Upper lobe of left lung (tissue), 6 donors: ENCODE measurements at regions not wholly inside any gene's neighbourhood (a gene's known extent, or its start where the extent isn't known, plus 50 kb on each side); places are given as distances from the start of the nearest gene placed in this dataset.

ENCODE experiments used
- ATAC-seq, 2 donors: fragments of 200-7000 bp; cut with Tn5 transposase; one replicate each; pipeline ENCODE4 v1.9.1; 2022; ENCODE audit warnings: mild to moderate bottlenecking in 2 of 2, moderate library complexity in 2 of 2; ENCODE audit not compliant: low FRiP score in 2 of 2
- DNase-seq, 2 donors: peaks; one replicate each; pipeline ENCODE4 v3.0.0-alpha.2; 2019 to 2020
- H3K27ac ChIP-seq, 4 donors: fragments of 200-600 bp; sonication (generic); one replicate each; pipeline ENCODE4 v1.5.1; 2016 to 2019
- H3K27me3 ChIP-seq, 4 donors: fragments of 200-600 bp; sonication (generic); one replicate each; pipeline ENCODE4 v1.5.1; 2017 to 2019
- H3K36me3 ChIP-seq, 4 donors: fragments of 200-600 bp; sonication (generic); one replicate each; pipeline ENCODE4 v1.5.1; 2016 to 2019
- H3K4me1 ChIP-seq, 4 donors: fragments of 200-600 bp; sonication (generic); one replicate each; pipeline ENCODE4 v1.5.1; 2018 to 2019
- H3K4me3 ChIP-seq, 4 donors: fragments of 200-600 bp; sonication (generic); one replicate each; pipeline ENCODE4 v1.5.1; 2017 to 2019; ENCODE audit warnings: mild to moderate bottlenecking in 2 of 4, moderate library complexity in 1 of 4
- H3K9me3 ChIP-seq, 4 donors: fragments of 200-600 bp; sonication (generic); one replicate each; pipeline ENCODE4 v1.5.1; 2018 to 2019
- CTCF ChIP-seq, 6 experiments: fragments of 450-650 bp in 4 of 6; fragments of 200-600 bp in 2 of 6; sonication (generic) in 2 of 6; IDR thresholded peaks; one replicate each; pipeline ENCODE4 v1.5.1; 2016 to 2019; ENCODE audit warnings: antibody characterized with exemption in 6 of 6
- EP300 ChIP-seq, 4 donors: sonication (generic); formaldehyde crosslinking; IDR thresholded peaks; one replicate each; pipeline ENCODE4 v1.5.1; 2017; ENCODE audit warnings: antibody characterized with exemption in 4 of 4, control low read depth in 2 of 4
- POLR2A ChIP-seq, 4 donors: fragments of 450-650 bp; IDR thresholded peaks; one replicate each; pipeline ENCODE4 v1.5.1; 2016 to 2017; ENCODE audit warnings: antibody characterized with exemption in 4 of 4, mild to moderate bottlenecking in 2 of 4
- POLR2AphosphoS5 ChIP-seq, 2 donors: sonication (generic); formaldehyde crosslinking; IDR thresholded peaks; one replicate each; pipeline ENCODE4 v1.5.1; 2017; ENCODE audit warnings: antibody characterized with exemption in 2 of 2
- WGBS, 2 donors: methylation state at CpG; one replicate each; pipeline ENCODE4 v1.1.5; 2017 to 2018; 5-methylcytosine and 5-hydroxymethylcytosine counted together
- donor health status: DM: no; HTN: no; CAD: no; lungs with moderate emphysema.
- donor health status: DM: no; HTN: yes; CAD: no; lungs with severe emphysema.

- 83 to 90% methylated on average over 2 of the region's 2 CpGs for WGBS, 2 donors
- TF ChIP-seq POLR2AphosphoS5 (IDR thresholded peaks at IDR 0.05) (no peak), CTCF (IDR thresholded peaks at IDR 0.05) (no peak), EP300 (IDR thresholded peaks at IDR 0.05) (no peak), POLR2A (IDR thresholded peaks at IDR 0.05) (no peak)
- H3K4me1 ChIP-seq: peaks cover 10 to 18% (median 14%) of the 10 kb centered on the region in 4 donors
- no peak overlapping the region for H3K4me3 ChIP-seq
- no peak overlapping the region for H3K27ac ChIP-seq
- DNase-seq: no peak
- ATAC-seq: no peak
- no peaks in the 10 kb centered on the region for H3K9me3 ChIP-seq
- no peaks in the 10 kb centered on the region for H3K36me3 ChIP-seq
- H3K27me3 ChIP-seq: no peaks in the 10 kb centered on the region
These were observed 94.3 kb downstream of the CCDC71L start for GRCh38 chr7:106566672-106567071.

GRCh38 chr7:106566196-106566595, 94.8 kb downstream of the CCDC71L start:
- TF ChIP-seq POLR2A (IDR thresholded peaks at IDR 0.05) (no peak), EP300 (IDR thresholded peaks at IDR 0.05) (no peak), CTCF (IDR thresholded peaks at IDR 0.05) (no peak), POLR2AphosphoS5 (IDR thresholded peaks at IDR 0.05) (no peak)
- Histone ChIP-seq H3K9me3 (no peaks in the 10 kb centered on the region), H3K4me1 (peaks cover 10 to 18% (median 12%) of the 10 kb centered on the region in 4 donors), H3K27ac (no peak overlapping the region), H3K4me3 (no peak overlapping the region), H3K36me3 (no peaks in the 10 kb centered on the region), H3K27me3 (no peaks in the 10 kb centered on the region)
- ATAC-seq (no peak), DNase-seq (no peak)
- WGBS, 2 donors: 82 to 88% methylated on average over 6 of the region's 6 CpGs

- DNase-seq (no peak), ATAC-seq (no peak)
- H3K4me3 ChIP-seq: no peak overlapping the region
- no peaks in the 10 kb centered on the region for H3K9me3 ChIP-seq
- no peaks in the 10 kb centered on the region for H3K27me3 ChIP-seq
- peaks cover 4 to 11% (median 4%) of the 10 kb centered on the region in 4 donors for H3K4me1 ChIP-seq
- 85 to 94% methylated on average over 1 of the region's 1 CpG for WGBS, 2 donors
- no peak for TF ChIP-seq EP300 (IDR thresholded peaks at IDR 0.05)
- no peak for TF ChIP-seq CTCF (IDR thresholded peaks at IDR 0.05)
- no peak for TF ChIP-seq POLR2A (IDR thresholded peaks at IDR 0.05)
- TF ChIP-seq POLR2AphosphoS5 (IDR thresholded peaks at IDR 0.05): no peak
- no peak overlapping the region for H3K27ac ChIP-seq
- H3K36me3 ChIP-seq: no peaks in the 10 kb centered on the region
These were observed 95.5 kb downstream of the CCDC71L start for GRCh38 chr7:106565428-106565827.

GRCh38 chr7:106563466-106564150, 97.3 kb downstream of the CCDC71L start:
- Histone ChIP-seq H3K36me3 (no peaks in the 10 kb centered on the region), H3K27ac (no peak overlapping the region), H3K27me3 (no peaks in the 10 kb centered on the region), H3K9me3 (no peaks in the 10 kb centered on the region), H3K4me1 (peaks cover 0 to 4% (median 3%) of the 10 kb centered on the region in 4 donors), H3K4me3 (no peak overlapping the region)
- no peak for TF ChIP-seq POLR2A (IDR thresholded peaks at IDR 0.05)
- no peak for TF ChIP-seq EP300 (IDR thresholded peaks at IDR 0.05)
- no peak for TF ChIP-seq CTCF (IDR thresholded peaks at IDR 0.05)
- no peak for TF ChIP-seq POLR2AphosphoS5 (IDR thresholded peaks at IDR 0.05)
- 64 to 66% methylated on average over 3 of the region's 3 CpGs for WGBS, 2 donors
- DNase-seq (no peak), ATAC-seq (no peak)
